WTC11 (cell line): ENCODE measurements at regions not wholly inside any gene's neighbourhood (a gene's known extent, or its start where the extent isn't known, plus 50 kb on each side); places are given as distances from the start of the nearest gene placed in this dataset.

Experiments used
- ATAC-seq: fragments of 200-7000 bp; cut with Tn5 transposase; 2 replicates; pipeline ENCODE4 v1.10.0; 2021; ENCODE audit warnings: mild to moderate bottlenecking, moderate library complexity
- CTCF ChIA-PET: fragments of 300-600 bp; sonication (Branson Sonifier 250); formaldehyde crosslinking; loops from one replicate; lab custom pipeline; 2021; ENCODE audit warnings: antibody characterized with exemption; lab: Charles Lee
- POLR2A ChIA-PET: fragments of 350-600 bp; sonication (Branson Sonifier 250); formaldehyde crosslinking; loops from one replicate; lab custom pipeline; 2021; ENCODE audit warnings: antibody characterized with exemption; lab: Charles Lee
- DNase-seq: peaks from one replicate; pipeline ENCODE4 v3.0.0; 2021; ENCODE audit warnings: low spot score
- H3K27ac Mint-ChIP-seq: 2 replicates; pipeline ENCODE4 v1.8.0; 2021; ENCODE audit warnings: mixed read lengths
- H3K27me3 Mint-ChIP-seq: 2 replicates; pipeline ENCODE4 v1.8.0; 2021; ENCODE audit warnings: low read depth, mild to moderate bottlenecking, moderate library complexity, mixed read lengths
- H3K36me3 Mint-ChIP-seq: 2 replicates; pipeline ENCODE4 v1.8.0; 2021; ENCODE audit warnings: mixed read lengths
- H3K4me1 Mint-ChIP-seq: 2 replicates; pipeline ENCODE4 v1.8.0; 2022; ENCODE audit warnings: mixed read lengths
- H3K4me3 Mint-ChIP-seq: 2 replicates; pipeline ENCODE4 v1.8.0; 2021; ENCODE audit warnings: mild to moderate bottlenecking, moderate library complexity, mixed read lengths
- H3K9me3 Mint-ChIP-seq: 2 replicates; pipeline ENCODE4 v1.8.0; 2021; ENCODE audit warnings: mixed read lengths
- CBFB ChIP-seq: sonication (generic); formaldehyde crosslinking; IDR thresholded peaks from 2 replicates; pipeline ENCODE4 v1.8.1; 2022; ENCODE audit warnings: mild to moderate bottlenecking, low read depth, missing genetic modification reagents
- FOXP1 ChIP-seq: sonication (generic); formaldehyde crosslinking; IDR thresholded peaks from 2 replicates; pipeline ENCODE4 v1.8.0; 2022; ENCODE audit warnings: missing genetic modification reagents, mild to moderate bottlenecking, moderate library complexity, borderline replicate concordance
- GABPB1 ChIP-seq: sonication (generic); formaldehyde crosslinking; IDR thresholded peaks from 2 replicates; pipeline ENCODE4 v1.8.1; 2023; ENCODE audit warnings: mild to moderate bottlenecking, missing genetic modification reagents
- HMGA2 ChIP-seq: fragments of 250-450 bp; sonication (Bioruptor Pico); IDR thresholded peaks from 2 replicates; pipeline ENCODE4 v1.4.0; 2021; ENCODE audit warnings: mild to moderate bottlenecking, moderate library complexity
- JAZF1 ChIP-seq: fragments of 250-450 bp; sonication (Bioruptor Pico); IDR thresholded peaks from 2 replicates; pipeline ENCODE4 v1.9.0; 2021; ENCODE audit warnings: moderate library complexity, mild to moderate bottlenecking, inconsistent platforms
- KAT7 ChIP-seq: sonication (generic); formaldehyde crosslinking; IDR thresholded peaks from 2 replicates; pipeline ENCODE4 v1.8.1; 2023; ENCODE audit warnings: missing genetic modification reagents, mild to moderate bottlenecking, borderline replicate concordance
- MYBL2 ChIP-seq: sonication (generic); formaldehyde crosslinking; IDR thresholded peaks from 2 replicates; pipeline ENCODE4 v1.8.1; 2023; ENCODE audit warnings: mild to moderate bottlenecking, moderate library complexity, missing genetic modification reagents
- RELA ChIP-seq: sonication (generic); formaldehyde crosslinking; IDR thresholded peaks from 2 replicates; pipeline ENCODE4 v1.8.1; 2022; ENCODE audit warnings: missing genetic modification reagents, mild to moderate bottlenecking, borderline replicate concordance
- TEAD1 ChIP-seq: sonication (generic); formaldehyde crosslinking; IDR thresholded peaks from 2 replicates; pipeline ENCODE4 v1.8.0; 2022; ENCODE audit warnings: mild to moderate bottlenecking, missing genetic modification reagents
- ZNF423 ChIP-seq: fragments of 250-450 bp; sonication (Bioruptor Pico); IDR thresholded peaks from 2 replicates; pipeline ENCODE4 v2.1.2; 2022; ENCODE audit warnings: mild to moderate bottlenecking, moderate library complexity
- TF ChIP-seq, protein P1 (sequence below): sonication (generic); formaldehyde crosslinking; IDR thresholded peaks from 2 replicates; pipeline ENCODE4 v1.8.0; 2022; ENCODE audit warnings: missing genetic modification reagents
- TF ChIP-seq, protein P2 (sequence below): fragments of 250-450 bp; sonication (Bioruptor Pico); IDR thresholded peaks from 2 replicates; pipeline ENCODE4 v1.9.0; 2021; ENCODE audit warnings: moderate library complexity, mild to moderate bottlenecking, inconsistent platforms, borderline replicate concordance
- TF ChIP-seq, protein P3 (sequence below): sonication (generic); formaldehyde crosslinking; IDR thresholded peaks from 2 replicates; pipeline ENCODE4 v1.8.1; 2023; ENCODE audit warnings: mild to moderate bottlenecking, missing genetic modification reagents, moderate library complexity
- TF ChIP-seq, protein P4 (sequence below): sonication (generic); formaldehyde crosslinking; IDR thresholded peaks from 2 replicates; pipeline ENCODE4 v1.8.1; 2022; ENCODE audit warnings: low read depth, mild to moderate bottlenecking, moderate library complexity, missing genetic modification reagents, borderline replicate concordance
- TF ChIP-seq, protein P5 (sequence below): sonication (generic); formaldehyde crosslinking; IDR thresholded peaks from 2 replicates; pipeline ENCODE4 v1.8.1; 2022; ENCODE audit warnings: low read depth, missing genetic modification reagents, borderline replicate concordance
- TF ChIP-seq, protein P6 (sequence below): sonication (generic); formaldehyde crosslinking; IDR thresholded peaks from 2 replicates; pipeline ENCODE4 v1.8.0; 2022; ENCODE audit warnings: mild to moderate bottlenecking, missing genetic modification reagents
- TF ChIP-seq, protein P7 (sequence below): fragments of 250-450 bp; sonication (Bioruptor Pico); IDR thresholded peaks from 2 replicates; pipeline ENCODE4 v1.9.0; 2021; ENCODE audit warnings: mild to moderate bottlenecking, borderline replicate concordance
- TF ChIP-seq, protein P8 (sequence below): sonication (generic); formaldehyde crosslinking; IDR thresholded peaks from 2 replicates; pipeline ENCODE4 v1.8.1; 2023; ENCODE audit warnings: mild to moderate bottlenecking, missing genetic modification reagents, borderline replicate concordance

DNA sequence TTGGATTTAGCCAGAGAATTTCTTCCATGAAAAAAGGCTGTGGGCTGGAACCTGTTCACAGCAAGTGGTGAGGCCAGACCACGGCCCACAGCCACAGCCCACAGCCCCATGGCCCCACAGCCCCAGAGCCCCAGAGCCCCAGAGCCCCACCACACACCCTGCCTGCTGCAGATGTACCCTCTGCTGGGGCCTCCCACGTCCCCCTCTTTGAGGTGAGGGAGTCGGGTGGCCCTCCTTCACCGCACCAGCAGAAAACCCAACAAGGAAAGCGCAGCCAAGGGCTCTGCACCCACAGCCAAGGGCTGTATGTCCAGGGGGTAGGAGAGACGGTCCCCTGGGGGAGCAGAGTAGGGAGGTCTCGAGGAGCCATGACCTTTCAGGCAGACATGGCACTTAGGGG, 327.5 kb upstream of the DIO3 start (continued):
- TF ChIP-seq, protein P1, sequence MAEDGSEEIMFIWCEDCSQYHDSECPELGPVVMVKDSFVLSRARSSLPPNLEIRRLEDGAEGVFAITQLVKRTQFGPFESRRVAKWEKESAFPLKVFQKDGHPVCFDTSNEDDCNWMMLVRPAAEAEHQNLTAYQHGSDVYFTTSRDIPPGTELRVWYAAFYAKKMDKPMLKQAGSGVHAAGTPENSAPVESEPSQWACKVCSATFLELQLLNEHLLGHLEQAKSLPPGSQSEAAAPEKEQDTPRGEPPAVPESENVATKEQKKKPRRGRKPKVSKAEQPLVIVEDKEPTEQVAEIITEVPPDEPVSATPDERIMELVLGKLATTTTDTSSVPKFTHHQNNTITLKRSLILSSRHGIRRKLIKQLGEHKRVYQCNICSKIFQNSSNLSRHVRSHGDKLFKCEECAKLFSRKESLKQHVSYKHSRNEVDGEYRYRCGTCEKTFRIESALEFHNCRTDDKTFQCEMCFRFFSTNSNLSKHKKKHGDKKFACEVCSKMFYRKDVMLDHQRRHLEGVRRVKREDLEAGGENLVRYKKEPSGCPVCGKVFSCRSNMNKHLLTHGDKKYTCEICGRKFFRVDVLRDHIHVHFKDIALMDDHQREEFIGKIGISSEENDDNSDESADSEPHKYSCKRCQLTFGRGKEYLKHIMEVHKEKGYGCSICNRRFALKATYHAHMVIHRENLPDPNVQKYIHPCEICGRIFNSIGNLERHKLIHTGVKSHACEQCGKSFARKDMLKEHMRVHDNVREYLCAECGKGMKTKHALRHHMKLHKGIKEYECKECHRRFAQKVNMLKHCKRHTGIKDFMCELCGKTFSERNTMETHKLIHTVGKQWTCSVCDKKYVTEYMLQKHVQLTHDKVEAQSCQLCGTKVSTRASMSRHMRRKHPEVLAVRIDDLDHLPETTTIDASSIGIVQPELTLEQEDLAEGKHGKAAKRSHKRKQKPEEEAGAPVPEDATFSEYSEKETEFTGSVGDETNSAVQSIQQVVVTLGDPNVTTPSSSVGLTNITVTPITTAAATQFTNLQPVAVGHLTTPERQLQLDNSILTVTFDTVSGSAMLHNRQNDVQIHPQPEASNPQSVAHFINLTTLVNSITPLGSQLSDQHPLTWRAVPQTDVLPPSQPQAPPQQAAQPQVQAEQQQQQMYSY = no peak
- TF ChIP-seq, protein P2, sequence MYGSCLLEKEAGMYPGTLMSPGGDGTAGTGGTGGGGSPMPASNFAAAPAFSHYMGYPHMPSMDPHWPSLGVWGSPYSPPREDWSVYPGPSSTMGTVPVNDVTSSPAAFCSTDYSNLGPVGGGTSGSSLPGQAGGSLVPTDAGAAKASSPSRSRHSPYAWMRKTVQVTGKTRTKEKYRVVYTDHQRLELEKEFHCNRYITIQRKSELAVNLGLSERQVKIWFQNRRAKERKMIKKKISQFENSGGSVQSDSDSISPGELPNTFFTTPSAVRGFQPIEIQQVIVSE = no peak
- TF ChIP-seq TEAD1 (CRISPR knock-in tag) (no peak), RELA (CRISPR knock-in tag) (no peak), FOXP1 (CRISPR knock-in tag) (no peak), GABPB1 (no peak), KAT7 (CRISPR knock-in tag) (no peak), HMGA2 (CRISPR knock-in tag) (no peak)
- TF ChIP-seq, protein P3, sequence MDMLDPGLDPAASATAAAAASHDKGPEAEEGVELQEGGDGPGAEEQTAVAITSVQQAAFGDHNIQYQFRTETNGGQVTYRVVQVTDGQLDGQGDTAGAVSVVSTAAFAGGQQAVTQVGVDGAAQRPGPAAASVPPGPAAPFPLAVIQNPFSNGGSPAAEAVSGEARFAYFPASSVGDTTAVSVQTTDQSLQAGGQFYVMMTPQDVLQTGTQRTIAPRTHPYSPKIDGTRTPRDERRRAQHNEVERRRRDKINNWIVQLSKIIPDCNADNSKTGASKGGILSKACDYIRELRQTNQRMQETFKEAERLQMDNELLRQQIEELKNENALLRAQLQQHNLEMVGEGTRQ (CRISPR knock-in tag) = no peak
- TF ChIP-seq, protein P4, sequence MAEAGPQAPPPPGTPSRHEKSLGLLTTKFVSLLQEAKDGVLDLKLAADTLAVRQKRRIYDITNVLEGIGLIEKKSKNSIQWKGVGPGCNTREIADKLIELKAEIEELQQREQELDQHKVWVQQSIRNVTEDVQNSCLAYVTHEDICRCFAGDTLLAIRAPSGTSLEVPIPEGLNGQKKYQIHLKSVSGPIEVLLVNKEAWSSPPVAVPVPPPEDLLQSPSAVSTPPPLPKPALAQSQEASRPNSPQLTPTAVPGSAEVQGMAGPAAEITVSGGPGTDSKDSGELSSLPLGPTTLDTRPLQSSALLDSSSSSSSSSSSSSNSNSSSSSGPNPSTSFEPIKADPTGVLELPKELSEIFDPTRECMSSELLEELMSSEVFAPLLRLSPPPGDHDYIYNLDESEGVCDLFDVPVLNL (CRISPR knock-in tag) = no peak

DNA sequence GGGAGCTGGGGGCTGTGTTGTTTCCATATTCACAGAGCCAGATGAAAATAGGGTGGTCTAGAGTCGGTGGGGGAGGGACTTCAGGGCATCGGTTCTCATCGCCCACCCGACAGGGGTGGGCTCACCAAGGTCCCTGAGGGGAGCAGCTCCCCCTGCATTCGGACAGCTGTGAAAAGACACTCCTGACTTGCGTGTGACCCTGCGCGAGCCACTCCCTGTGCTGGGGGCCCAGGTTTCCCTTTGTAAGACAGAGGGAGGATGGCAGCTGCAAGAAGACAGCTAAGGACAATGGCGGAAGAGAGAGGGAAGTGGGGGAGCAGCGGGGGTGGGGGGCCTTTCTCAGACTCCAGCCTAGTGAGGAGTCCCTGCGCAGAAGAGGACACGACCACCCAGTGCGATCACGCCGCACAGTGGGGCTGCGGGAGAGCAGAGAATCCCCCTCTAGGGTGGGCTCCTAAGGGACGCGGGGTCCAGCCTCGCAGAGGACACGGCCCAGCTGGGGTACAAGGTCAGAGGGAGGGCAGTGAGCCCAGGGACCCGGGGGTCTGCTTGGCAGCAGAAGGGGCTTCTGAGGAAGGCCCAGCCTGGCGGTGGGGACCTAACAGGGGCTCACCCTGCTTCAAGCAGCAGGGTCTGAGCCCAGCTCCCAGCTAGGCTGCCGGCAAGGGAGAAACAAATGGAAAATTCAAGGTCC, 326.9 kb upstream of the DIO3 start:
- H3K27me3 Mint-ChIP-seq = no peaks in the 10 kb centered on the region; the same call in 1 of the 2 replicates
- no peak overlapping the region for H3K27ac Mint-ChIP-seq
- H3K9me3 Mint-ChIP-seq = no peaks in the 10 kb centered on the region
- ATAC-seq = no peak
- peaks cover 10% of the 10 kb centered on the region for H3K4me1 Mint-ChIP-seq
- DNase-seq = no peak
- no peaks in the 10 kb centered on the region for H3K36me3 Mint-ChIP-seq
- POLR2A ChIA-PET = no interaction called here
- CTCF ChIA-PET = interaction anchor here (0.6 to 1.6 kb wide), 21 partner anchors 8 to 1108 kb away, joined by 3 to 16 read pairs (median 4); no protein-coding TSS in a partner anchor
- H3K4me3 Mint-ChIP-seq = no peak overlapping the region
- TF ChIP-seq ZNF423 (CRISPR knock-in tag) (no peak), JAZF1 (CRISPR knock-in tag) (no peak), CBFB (CRISPR knock-in tag) (no peak), MYBL2 (CRISPR knock-in tag) (no peak)
- TF ChIP-seq, protein P5, sequence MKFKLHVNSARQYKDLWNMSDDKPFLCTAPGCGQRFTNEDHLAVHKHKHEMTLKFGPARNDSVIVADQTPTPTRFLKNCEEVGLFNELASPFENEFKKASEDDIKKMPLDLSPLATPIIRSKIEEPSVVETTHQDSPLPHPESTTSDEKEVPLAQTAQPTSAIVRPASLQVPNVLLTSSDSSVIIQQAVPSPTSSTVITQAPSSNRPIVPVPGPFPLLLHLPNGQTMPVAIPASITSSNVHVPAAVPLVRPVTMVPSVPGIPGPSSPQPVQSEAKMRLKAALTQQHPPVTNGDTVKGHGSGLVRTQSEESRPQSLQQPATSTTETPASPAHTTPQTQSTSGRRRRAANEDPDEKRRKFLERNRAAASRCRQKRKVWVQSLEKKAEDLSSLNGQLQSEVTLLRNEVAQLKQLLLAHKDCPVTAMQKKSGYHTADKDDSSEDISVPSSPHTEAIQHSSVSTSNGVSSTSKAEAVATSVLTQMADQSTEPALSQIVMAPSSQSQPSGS (CRISPR knock-in tag) = no peak
- TF ChIP-seq, protein P6, sequence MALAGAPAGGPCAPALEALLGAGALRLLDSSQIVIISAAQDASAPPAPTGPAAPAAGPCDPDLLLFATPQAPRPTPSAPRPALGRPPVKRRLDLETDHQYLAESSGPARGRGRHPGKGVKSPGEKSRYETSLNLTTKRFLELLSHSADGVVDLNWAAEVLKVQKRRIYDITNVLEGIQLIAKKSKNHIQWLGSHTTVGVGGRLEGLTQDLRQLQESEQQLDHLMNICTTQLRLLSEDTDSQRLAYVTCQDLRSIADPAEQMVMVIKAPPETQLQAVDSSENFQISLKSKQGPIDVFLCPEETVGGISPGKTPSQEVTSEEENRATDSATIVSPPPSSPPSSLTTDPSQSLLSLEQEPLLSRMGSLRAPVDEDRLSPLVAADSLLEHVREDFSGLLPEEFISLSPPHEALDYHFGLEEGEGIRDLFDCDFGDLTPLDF (CRISPR knock-in tag) = no peak
- TF ChIP-seq, protein P7, sequence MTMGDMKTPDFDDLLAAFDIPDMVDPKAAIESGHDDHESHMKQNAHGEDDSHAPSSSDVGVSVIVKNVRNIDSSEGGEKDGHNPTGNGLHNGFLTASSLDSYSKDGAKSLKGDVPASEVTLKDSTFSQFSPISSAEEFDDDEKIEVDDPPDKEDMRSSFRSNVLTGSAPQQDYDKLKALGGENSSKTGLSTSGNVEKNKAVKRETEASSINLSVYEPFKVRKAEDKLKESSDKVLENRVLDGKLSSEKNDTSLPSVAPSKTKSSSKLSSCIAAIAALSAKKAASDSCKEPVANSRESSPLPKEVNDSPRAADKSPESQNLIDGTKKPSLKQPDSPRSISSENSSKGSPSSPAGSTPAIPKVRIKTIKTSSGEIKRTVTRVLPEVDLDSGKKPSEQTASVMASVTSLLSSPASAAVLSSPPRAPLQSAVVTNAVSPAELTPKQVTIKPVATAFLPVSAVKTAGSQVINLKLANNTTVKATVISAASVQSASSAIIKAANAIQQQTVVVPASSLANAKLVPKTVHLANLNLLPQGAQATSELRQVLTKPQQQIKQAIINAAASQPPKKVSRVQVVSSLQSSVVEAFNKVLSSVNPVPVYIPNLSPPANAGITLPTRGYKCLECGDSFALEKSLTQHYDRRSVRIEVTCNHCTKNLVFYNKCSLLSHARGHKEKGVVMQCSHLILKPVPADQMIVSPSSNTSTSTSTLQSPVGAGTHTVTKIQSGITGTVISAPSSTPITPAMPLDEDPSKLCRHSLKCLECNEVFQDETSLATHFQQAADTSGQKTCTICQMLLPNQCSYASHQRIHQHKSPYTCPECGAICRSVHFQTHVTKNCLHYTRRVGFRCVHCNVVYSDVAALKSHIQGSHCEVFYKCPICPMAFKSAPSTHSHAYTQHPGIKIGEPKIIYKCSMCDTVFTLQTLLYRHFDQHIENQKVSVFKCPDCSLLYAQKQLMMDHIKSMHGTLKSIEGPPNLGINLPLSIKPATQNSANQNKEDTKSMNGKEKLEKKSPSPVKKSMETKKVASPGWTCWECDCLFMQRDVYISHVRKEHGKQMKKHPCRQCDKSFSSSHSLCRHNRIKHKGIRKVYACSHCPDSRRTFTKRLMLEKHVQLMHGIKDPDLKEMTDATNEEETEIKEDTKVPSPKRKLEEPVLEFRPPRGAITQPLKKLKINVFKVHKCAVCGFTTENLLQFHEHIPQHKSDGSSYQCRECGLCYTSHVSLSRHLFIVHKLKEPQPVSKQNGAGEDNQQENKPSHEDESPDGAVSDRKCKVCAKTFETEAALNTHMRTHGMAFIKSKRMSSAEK = no peak
- TF ChIP-seq, protein P8, sequence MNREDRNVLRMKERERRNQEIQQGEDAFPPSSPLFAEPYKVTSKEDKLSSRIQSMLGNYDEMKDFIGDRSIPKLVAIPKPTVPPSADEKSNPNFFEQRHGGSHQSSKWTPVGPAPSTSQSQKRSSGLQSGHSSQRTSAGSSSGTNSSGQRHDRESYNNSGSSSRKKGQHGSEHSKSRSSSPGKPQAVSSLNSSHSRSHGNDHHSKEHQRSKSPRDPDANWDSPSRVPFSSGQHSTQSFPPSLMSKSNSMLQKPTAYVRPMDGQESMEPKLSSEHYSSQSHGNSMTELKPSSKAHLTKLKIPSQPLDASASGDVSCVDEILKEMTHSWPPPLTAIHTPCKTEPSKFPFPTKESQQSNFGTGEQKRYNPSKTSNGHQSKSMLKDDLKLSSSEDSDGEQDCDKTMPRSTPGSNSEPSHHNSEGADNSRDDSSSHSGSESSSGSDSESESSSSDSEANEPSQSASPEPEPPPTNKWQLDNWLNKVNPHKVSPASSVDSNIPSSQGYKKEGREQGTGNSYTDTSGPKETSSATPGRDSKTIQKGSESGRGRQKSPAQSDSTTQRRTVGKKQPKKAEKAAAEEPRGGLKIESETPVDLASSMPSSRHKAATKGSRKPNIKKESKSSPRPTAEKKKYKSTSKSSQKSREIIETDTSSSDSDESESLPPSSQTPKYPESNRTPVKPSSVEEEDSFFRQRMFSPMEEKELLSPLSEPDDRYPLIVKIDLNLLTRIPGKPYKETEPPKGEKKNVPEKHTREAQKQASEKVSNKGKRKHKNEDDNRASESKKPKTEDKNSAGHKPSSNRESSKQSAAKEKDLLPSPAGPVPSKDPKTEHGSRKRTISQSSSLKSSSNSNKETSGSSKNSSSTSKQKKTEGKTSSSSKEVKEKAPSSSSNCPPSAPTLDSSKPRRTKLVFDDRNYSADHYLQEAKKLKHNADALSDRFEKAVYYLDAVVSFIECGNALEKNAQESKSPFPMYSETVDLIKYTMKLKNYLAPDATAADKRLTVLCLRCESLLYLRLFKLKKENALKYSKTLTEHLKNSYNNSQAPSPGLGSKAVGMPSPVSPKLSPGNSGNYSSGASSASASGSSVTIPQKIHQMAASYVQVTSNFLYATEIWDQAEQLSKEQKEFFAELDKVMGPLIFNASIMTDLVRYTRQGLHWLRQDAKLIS (CRISPR knock-in tag) = no peak
